ENCODE measurements at regions not wholly inside any gene's neighbourhood (a gene's known extent, or its start where the extent isn't known, plus 50 kb on each side); places are given as distances from the start of the nearest gene placed in this dataset.

GRCh38 chr5:62068554-62068953 lies 237.5 kb upstream of the KIF2A start:
- TF ChIP-seq ZNF274 (IDR thresholded peaks at IDR 0.05; ENCODE audit: low read depth, low read length), result no peak
- TF ChIP-seq SUZ12 (IDR thresholded peaks at IDR 0.05; ENCODE audit: extremely low read depth, insufficient read depth, insufficient read length), result no peak
- TF ChIP-seq YY1 (IDR thresholded peaks at IDR 0.05; ENCODE audit: insufficient read depth, insufficient read length), result no peak
- no peaks in the 10 kb centered on the region for H3K9me3 ChIP-seq (ENCODE audit: insufficient read depth, low read length)
- no peak overlapping the region for H3K9ac ChIP-seq (ENCODE audit: insufficient read length, low read depth)
- DNase-seq (ENCODE audit: low read depth, low spot score), result no peak
- H3K4me3 ChIP-seq (ENCODE audit: insufficient read length, low read depth), result no peak overlapping the region
- H3K36me3 ChIP-seq (ENCODE audit: insufficient read depth, insufficient read length, low read length), result no peaks in the 10 kb centered on the region
- H3K4me1 ChIP-seq (ENCODE audit: insufficient read depth, insufficient read length), result no peaks in the 10 kb centered on the region
- H3K27me3 ChIP-seq (ENCODE audit: insufficient read depth, insufficient read length), result no peaks in the 10 kb centered on the region

GRCh38 chr5:62077387-62077786 lies 228.6 kb upstream of the KIF2A start:
- Histone ChIP-seq H3K9me3 (ENCODE audit: insufficient read depth, low read length) (no peaks in the 10 kb centered on the region), H3K27me3 (ENCODE audit: insufficient read depth, insufficient read length) (no peaks in the 10 kb centered on the region), H3K9ac (ENCODE audit: insufficient read length, low read depth) (no peak overlapping the region), H3K36me3 (ENCODE audit: insufficient read depth, insufficient read length, low read length) (no peaks in the 10 kb centered on the region), H3K4me1 (ENCODE audit: insufficient read depth, insufficient read length) (no peaks in the 10 kb centered on the region), H3K4me3 (ENCODE audit: insufficient read length, low read depth) (no peak overlapping the region)
- TF ChIP-seq YY1 (IDR thresholded peaks at IDR 0.05; ENCODE audit: insufficient read depth, insufficient read length), result no peak
- TF ChIP-seq ZNF274 (IDR thresholded peaks at IDR 0.05; ENCODE audit: low read depth, low read length), result no peak
- no peak for TF ChIP-seq SUZ12 (IDR thresholded peaks at IDR 0.05; ENCODE audit: extremely low read depth, insufficient read depth, insufficient read length)
- no peak for DNase-seq (ENCODE audit: low read depth, low spot score)

GRCh38 chr5:62077823-62078550 lies 228.0 kb upstream of the KIF2A start:
- no peak for TF ChIP-seq SUZ12 (IDR thresholded peaks at IDR 0.05; ENCODE audit: extremely low read depth, insufficient read depth, insufficient read length)
- TF ChIP-seq YY1 (IDR thresholded peaks at IDR 0.05; ENCODE audit: insufficient read depth, insufficient read length), result no peak
- TF ChIP-seq ZNF274 (IDR thresholded peaks at IDR 0.05; ENCODE audit: low read depth, low read length), result no peak

GRCh38 chr5:62082370-62082801 lies 223.6 kb upstream of the KIF2A start:
- Histone ChIP-seq H3K9ac (ENCODE audit: insufficient read length, low read depth) (no peak overlapping the region), H3K27me3 (ENCODE audit: insufficient read depth, insufficient read length) (no peaks in the 10 kb centered on the region), H3K4me1 (ENCODE audit: insufficient read depth, insufficient read length) (no peaks in the 10 kb centered on the region), H3K9me3 (ENCODE audit: insufficient read depth, low read length) (no peaks in the 10 kb centered on the region), H3K4me3 (ENCODE audit: insufficient read length, low read depth) (no peak overlapping the region), H3K36me3 (ENCODE audit: insufficient read depth, insufficient read length, low read length) (no peaks in the 10 kb centered on the region)
- no peak for TF ChIP-seq YY1 (IDR thresholded peaks at IDR 0.05; ENCODE audit: insufficient read depth, insufficient read length)
- no peak for TF ChIP-seq SUZ12 (IDR thresholded peaks at IDR 0.05; ENCODE audit: extremely low read depth, insufficient read depth, insufficient read length)
- TF ChIP-seq ZNF274 (IDR thresholded peaks at IDR 0.05; ENCODE audit: low read depth, low read length), result no peak
- DNase-seq (ENCODE audit: low read depth, low spot score), result no peak

More at GRCh38 chr5:62077823-62078550, 228.0 kb upstream of the KIF2A start:
- DNase-seq (ENCODE audit: low read depth, low spot score), result no peak
- no peak overlapping the region for H3K4me3 ChIP-seq (ENCODE audit: insufficient read length, low read depth)
- no peaks in the 10 kb centered on the region for H3K4me1 ChIP-seq (ENCODE audit: insufficient read depth, insufficient read length)
- no peaks in the 10 kb centered on the region for H3K9me3 ChIP-seq (ENCODE audit: insufficient read depth, low read length)
- no peak overlapping the region for H3K9ac ChIP-seq (ENCODE audit: insufficient read length, low read depth)
- no peaks in the 10 kb centered on the region for H3K36me3 ChIP-seq (ENCODE audit: insufficient read depth, insufficient read length, low read length)
- no peaks in the 10 kb centered on the region for H3K27me3 ChIP-seq (ENCODE audit: insufficient read depth, insufficient read length)

GRCh38 chr5:62083247-62083646 lies 222.8 kb upstream of the KIF2A start:
- no peak overlapping the region for H3K4me3 ChIP-seq (ENCODE audit: insufficient read length, low read depth)
- no peaks in the 10 kb centered on the region for H3K27me3 ChIP-seq (ENCODE audit: insufficient read depth, insufficient read length)
- no peaks in the 10 kb centered on the region for H3K9me3 ChIP-seq (ENCODE audit: insufficient read depth, low read length)
- no peaks in the 10 kb centered on the region for H3K4me1 ChIP-seq (ENCODE audit: insufficient read depth, insufficient read length)
- no peaks in the 10 kb centered on the region for H3K36me3 ChIP-seq (ENCODE audit: insufficient read depth, insufficient read length, low read length)
- no peak overlapping the region for H3K9ac ChIP-seq (ENCODE audit: insufficient read length, low read depth)
- DNase-seq (ENCODE audit: low read depth, low spot score), result no peak
- TF ChIP-seq ZNF274 (IDR thresholded peaks at IDR 0.05; ENCODE audit: low read depth, low read length) (no peak), YY1 (IDR thresholded peaks at IDR 0.05; ENCODE audit: insufficient read depth, insufficient read length) (no peak), SUZ12 (IDR thresholded peaks at IDR 0.05; ENCODE audit: extremely low read depth, insufficient read depth, insufficient read length) (no peak)

- no peak for TF ChIP-seq ZNF274 (IDR thresholded peaks at IDR 0.05; ENCODE audit: low read depth, low read length)
- Histone ChIP-seq H3K4me3 (ENCODE audit: insufficient read length, low read depth) (no peak overlapping the region), H3K4me1 (ENCODE audit: insufficient read depth, insufficient read length) (no peaks in the 10 kb centered on the region), H3K27me3 (ENCODE audit: insufficient read depth, insufficient read length) (no peaks in the 10 kb centered on the region), H3K36me3 (ENCODE audit: insufficient read depth, insufficient read length, low read length) (no peaks in the 10 kb centered on the region), H3K9ac (ENCODE audit: insufficient read length, low read depth) (no peak overlapping the region), H3K9me3 (ENCODE audit: insufficient read depth, low read length) (no peaks in the 10 kb centered on the region)
- DNase-seq (ENCODE audit: low read depth, low spot score), result no peak
Observed at GRCh38 chr5:62083661-62084060, 222.3 kb upstream of the KIF2A start.

GRCh38 chr5:62084391-62084790 lies 221.6 kb upstream of the KIF2A start:
- Histone ChIP-seq H3K27me3 (ENCODE audit: insufficient read depth, insufficient read length) (no peaks in the 10 kb centered on the region), H3K4me1 (ENCODE audit: insufficient read depth, insufficient read length) (no peaks in the 10 kb centered on the region), H3K9me3 (ENCODE audit: insufficient read depth, low read length) (no peaks in the 10 kb centered on the region), H3K4me3 (ENCODE audit: insufficient read length, low read depth) (no peak overlapping the region), H3K36me3 (ENCODE audit: insufficient read depth, insufficient read length, low read length) (no peaks in the 10 kb centered on the region), H3K9ac (ENCODE audit: insufficient read length, low read depth) (no peak overlapping the region)
- no peak for DNase-seq (ENCODE audit: low read depth, low spot score)
- TF ChIP-seq SUZ12 (IDR thresholded peaks at IDR 0.05; ENCODE audit: extremely low read depth, insufficient read depth, insufficient read length) (no peak), YY1 (IDR thresholded peaks at IDR 0.05; ENCODE audit: insufficient read depth, insufficient read length) (no peak), ZNF274 (IDR thresholded peaks at IDR 0.05; ENCODE audit: low read depth, low read length) (no peak)

Measured in NT2/D1 (cell line).